Natural killer cell (primary cell): ENCODE measurements at regions not wholly inside any gene's neighbourhood (a gene's known extent, or its start where the extent isn't known, plus 50 kb on each side); places are given as distances from the start of the nearest gene placed in this dataset.

Source experiments
- ATAC-seq, 3 donors: fragments of 150-1000 bp in 2 of 3; fragments of 200-7000 bp in 1 of 3; cut with Tn5 transposase; 1 replicate in 1 of 3; 2 replicates in 2 of 3; pipeline ENCODE4 v1.10.0; 2021; ENCODE audit warnings: mild to moderate bottlenecking in 2 of 3, moderate library complexity in 2 of 3
- DNase-seq, 2 donors: peaks; one replicate each; pipeline versions ENCODE4 v3.0.0 to v3.0.0-alpha.2; 2013 to 2021; ENCODE audit warnings: mixed read lengths in 1 of 2
- H3K27ac ChIP-seq: one replicate; pipeline ENCODE4 v1.5.1; 2013; ENCODE audit warnings: mild to moderate bottlenecking, low read length
- H3K27me3 ChIP-seq: one replicate; pipeline ENCODE4 v1.6.1; 2013; ENCODE audit warnings: low read length; ENCODE audit not compliant: control insufficient read depth, insufficient read depth
- H3K36me3 ChIP-seq: one replicate; pipeline ENCODE4 v1.6.1; 2013; ENCODE audit warnings: low read length; ENCODE audit not compliant: control insufficient read depth, insufficient read depth
- H3K4me1 ChIP-seq: one replicate; pipeline ENCODE4 v1.6.1; 2013; ENCODE audit warnings: low read length; ENCODE audit not compliant: control insufficient read depth, insufficient read depth
- H3K4me3 ChIP-seq: one replicate; pipeline ENCODE4 v1.5.1; 2013; ENCODE audit warnings: low read length
- H3K9me3 ChIP-seq: one replicate; pipeline ENCODE4 v1.6.1; 2013; ENCODE audit warnings: low read length; ENCODE audit not compliant: control insufficient read depth, insufficient read depth
- H3K27ac Mint-ChIP-seq, 2 donors: one replicate each; pipeline ENCODE4 v1.8.0; 2022; ENCODE audit warnings: mild to moderate bottlenecking in 2 of 2, mixed read lengths in 2 of 2, moderate library complexity in 1 of 2
- H3K27me3 Mint-ChIP-seq, 2 donors: one replicate each; pipeline ENCODE4 v1.8.0; 2022; ENCODE audit warnings: low read depth in 2 of 2, mixed read lengths in 2 of 2
- H3K36me3 Mint-ChIP-seq: one replicate; pipeline ENCODE4 v1.8.0; 2022; ENCODE audit warnings: mixed read lengths
- H3K4me1 Mint-ChIP-seq, 2 donors: one replicate each; pipeline ENCODE4 v1.8.0; 2022; ENCODE audit warnings: mixed read lengths in 2 of 2
- H3K4me3 Mint-ChIP-seq: one replicate; pipeline ENCODE4 v1.8.0; 2022; ENCODE audit warnings: mild to moderate bottlenecking, moderate library complexity, mixed read lengths
- H3K9me3 Mint-ChIP-seq, 2 donors: one replicate each; pipeline ENCODE4 v1.8.0; 2022; ENCODE audit warnings: mixed read lengths in 2 of 2
- WGBS: methylation state at CpG from one replicate; pipeline ENCODE4 v1.1.7; 2013; ENCODE audit warnings: missing lambda C conversion rate; ENCODE audit not compliant: insufficient coverage; 5-methylcytosine and 5-hydroxymethylcytosine counted together
- intact Hi-C: fragments of 100-400 bp; cut with micrococcal nuclease; formaldehyde crosslinking; loops from one replicate; pipeline ENCODE4 v1.14.2; 2022
- TF ChIP-seq, protein P1 (sequence below): fragments of 200-600 bp; IDR thresholded peaks from one replicate; pipeline ENCODE4 v1.8.0; 2022; ENCODE audit warnings: antibody characterized with exemption

GRCh38 chr1:58251430-58252073 is 295.0 kb downstream of the OMA1 start:
- Mint-ChIP-seq H3K4me3 (no peak overlapping the region), H3K27ac (no peak overlapping the region), H3K4me1 (peaks cover 0 to 4% of the 10 kb centered on the region in 2 donors), H3K36me3 (no peaks in the 10 kb centered on the region), H3K9me3 (peaks cover 0 to 2% of the 10 kb centered on the region in 2 donors), H3K27me3 (peaks cover 26 to 47% of the 10 kb centered on the region in 2 donors)
- Histone ChIP-seq H3K27me3 (peaks cover 12% of the 10 kb centered on the region), H3K9me3 (no peaks in the 10 kb centered on the region), H3K4me3 (no peak overlapping the region), H3K4me1 (peaks cover 15% of the 10 kb centered on the region), H3K36me3 (no peaks in the 10 kb centered on the region), H3K27ac (no peak overlapping the region)
- WGBS: 66% methylated on average over 3 of the region's 4 CpGs
- TF ChIP-seq, protein P1, sequence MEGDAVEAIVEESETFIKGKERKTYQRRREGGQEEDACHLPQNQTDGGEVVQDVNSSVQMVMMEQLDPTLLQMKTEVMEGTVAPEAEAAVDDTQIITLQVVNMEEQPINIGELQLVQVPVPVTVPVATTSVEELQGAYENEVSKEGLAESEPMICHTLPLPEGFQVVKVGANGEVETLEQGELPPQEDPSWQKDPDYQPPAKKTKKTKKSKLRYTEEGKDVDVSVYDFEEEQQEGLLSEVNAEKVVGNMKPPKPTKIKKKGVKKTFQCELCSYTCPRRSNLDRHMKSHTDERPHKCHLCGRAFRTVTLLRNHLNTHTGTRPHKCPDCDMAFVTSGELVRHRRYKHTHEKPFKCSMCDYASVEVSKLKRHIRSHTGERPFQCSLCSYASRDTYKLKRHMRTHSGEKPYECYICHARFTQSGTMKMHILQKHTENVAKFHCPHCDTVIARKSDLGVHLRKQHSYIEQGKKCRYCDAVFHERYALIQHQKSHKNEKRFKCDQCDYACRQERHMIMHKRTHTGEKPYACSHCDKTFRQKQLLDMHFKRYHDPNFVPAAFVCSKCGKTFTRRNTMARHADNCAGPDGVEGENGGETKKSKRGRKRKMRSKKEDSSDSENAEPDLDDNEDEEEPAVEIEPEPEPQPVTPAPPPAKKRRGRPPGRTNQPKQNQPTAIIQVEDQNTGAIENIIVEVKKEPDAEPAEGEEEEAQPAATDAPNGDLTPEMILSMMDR: no peak
- intact Hi-C loops: no loop called here
- no peak for ATAC-seq
- DNase-seq: no peak

GRCh38 chr1:58250587-58250948 is 296.0 kb downstream of the OMA1 start:
- Mint-ChIP-seq H3K36me3 (no peaks in the 10 kb centered on the region), H3K27me3 (peaks cover 29 to 47% of the 10 kb centered on the region in 2 donors), H3K4me3 (no peak overlapping the region), H3K27ac (no peak overlapping the region), H3K4me1 (peaks cover 0 to 4% of the 10 kb centered on the region in 2 donors), H3K9me3 (peaks cover 0 to 2% of the 10 kb centered on the region in 2 donors)
- Histone ChIP-seq H3K27me3 (peaks cover 12% of the 10 kb centered on the region), H3K4me1 (peaks cover 15% of the 10 kb centered on the region), H3K27ac (no peak overlapping the region), H3K9me3 (no peaks in the 10 kb centered on the region), H3K36me3 (no peaks in the 10 kb centered on the region), H3K4me3 (peak overlapping the region; percentile 25)
- no peak for DNase-seq
- ATAC-seq: no peak
- intact Hi-C loops: no loop called here
- 41% methylated on average over 9 of the region's 9 CpGs for WGBS
- TF ChIP-seq, protein P1: no peak

- no peak overlapping the region for H3K27ac Mint-ChIP-seq
- no peak overlapping the region for H3K27ac ChIP-seq
- peaks cover 15% of the 10 kb centered on the region for H3K4me1 ChIP-seq
- ATAC-seq (peak in 1 of 3 donors; percentile 44), DNase-seq (peak in 1 of 2 donors; percentile 8)
- peak overlapping the region; percentile 62 for H3K4me3 Mint-ChIP-seq
- peaks cover 14% of the 10 kb centered on the region for H3K27me3 ChIP-seq
- H3K27me3 Mint-ChIP-seq: peaks cover 27 to 47% of the 10 kb centered on the region in 2 donors
- H3K4me3 ChIP-seq: peak overlapping the region; percentile 25
- peaks cover 0 to 4% of the 10 kb centered on the region in 2 donors for H3K4me1 Mint-ChIP-seq
- TF ChIP-seq, protein P1: no peak
- no peaks in the 10 kb centered on the region for H3K36me3 ChIP-seq
- no peaks in the 10 kb centered on the region for H3K36me3 Mint-ChIP-seq
- WGBS: 2% methylated on average over 81 of the region's 81 CpGs
- intact Hi-C loops: no loop called here
- H3K9me3 Mint-ChIP-seq: no peaks in the 10 kb centered on the region
- H3K9me3 ChIP-seq: no peaks in the 10 kb centered on the region
Observed at GRCh38 chr1:58249737-58250586, 296.6 kb downstream of the OMA1 start.
